ENCODE measurements at regions not wholly inside any gene's neighbourhood (a gene's known extent, or its start where the extent isn't known, plus 50 kb on each side); places are given as distances from the start of the nearest gene placed in this dataset.
"Not testable (repeated sequence)": the region's sequence is repeated elsewhere in the genome, so short reads cannot be mapped to it uniquely, and the experiment has no call there.

- peak; percentile 76 for DNase-seq (ENCODE audit: low read depth)
Observed at GRCh38 chr14:55807053-55807880, 227.3 kb downstream of the KTN1 start.

GRCh38 chr14:55807881-55808379, 227.9 kb downstream of the KTN1 start:
- DNase-seq (ENCODE audit: low read depth) = no peak

- no peak for DNase-seq (ENCODE audit: low read depth)
Observed at GRCh38 chr14:55813630-55814029, 233.6 kb downstream of the KTN1 start.

GRCh38 chr14:55814064-55814463, 234.1 kb downstream of the KTN1 start:
- DNase-seq (ENCODE audit: low read depth) = peak; percentile 39

GRCh38 chr14:55814873-55815272, 234.9 kb downstream of the KTN1 start:
- DNase-seq (ENCODE audit: low read depth) = peak; percentile 32

- DNase-seq (ENCODE audit: low read depth) = no peak
Observed at GRCh38 chr14:55816225-55816624, 236.2 kb downstream of the KTN1 start.

- DNase-seq (ENCODE audit: low read depth) = no peak
Observed at GRCh38 chr14:55819610-55820304, 239.8 kb downstream of the KTN1 start.

GRCh38 chr14:55822906-55823305, 242.9 kb downstream of the KTN1 start:
- DNase-seq (ENCODE audit: low read depth) = no peak

GRCh38 chr14:55832122-55832911, 252.3 kb downstream of the KTN1 start:
- DNase-seq (ENCODE audit: low read depth) = no peak

- no peak for DNase-seq (ENCODE audit: low read depth)
Observed at GRCh38 chr14:55832974-55833373, 253.0 kb downstream of the KTN1 start.

- no peak for DNase-seq (ENCODE audit: low read depth)
Observed at GRCh38 chr14:55834390-55834789, 254.4 kb downstream of the KTN1 start.

GRCh38 chr14:55835985-55836384, 256.0 kb downstream of the KTN1 start:
- no peak for DNase-seq (ENCODE audit: low read depth)

GRCh38 chr14:55837467-55837866, 257.5 kb downstream of the KTN1 start:
- no peak for DNase-seq (ENCODE audit: low read depth)

GRCh38 chr14:55838529-55839052, 258.6 kb downstream of the KTN1 start:
- peak; percentile 9 for DNase-seq (ENCODE audit: low read depth)

GRCh38 chr14:55839301-55839947, 259.4 kb downstream of the KTN1 start:
- DNase-seq (ENCODE audit: low read depth) = not testable (repeated sequence)

GRCh38 chr14:55840821-55841220, 260.8 kb downstream of the KTN1 start:
- DNase-seq (ENCODE audit: low read depth) = no peak

GRCh38 chr14:55841625-55842024, 261.6 kb downstream of the KTN1 start:
- no peak for DNase-seq (ENCODE audit: low read depth)

- DNase-seq (ENCODE audit: low read depth) = no peak
Observed at GRCh38 chr14:55843718-55844403, 263.9 kb downstream of the KTN1 start.

GRCh38 chr14:55845963-55846825, 266.2 kb downstream of the KTN1 start:
- DNase-seq (ENCODE audit: low read depth) = peak; percentile 3

All from M059J (cell line).